SK-N-SH (cell line): ENCODE measurements at regions not wholly inside any gene's neighbourhood (a gene's known extent, or its start where the extent isn't known, plus 50 kb on each side); places are given as distances from the start of the nearest gene placed in this dataset.

Source experiments
- CTCF ChIA-PET: fragments of 300-600, 350-600 bp; formaldehyde crosslinking; extraction: SDS; loops from one replicate; lab custom pipeline; 2021; lab: Yijun Ruan, JAX
- POLR2A ChIA-PET: fragments of 350-600 bp; sonication (Branson Sonifier 250); formaldehyde crosslinking; extraction: SDS; loops from one replicate; lab custom pipeline; 2020; ENCODE audit warnings: antibody characterized with exemption, inconsistent platforms; lab: Yijun Ruan, JAX
- DNase-seq: peaks from one replicate; pipeline ENCODE4 v3.0.0; 2012
- H2AFZ ChIP-seq: fragments of 200-600 bp; sonication (generic); 2 replicates; pipeline ENCODE4 v1.8.1; 2016; ENCODE audit warnings: antibody characterized with exemption, mild to moderate bottlenecking, low read depth
- H3F3A ChIP-seq: fragments of 200-600 bp; sonication (generic); replicated peaks from 2 replicates; pipeline ENCODE3; 2016; ENCODE audit warnings: antibody characterized with exemption, mild to moderate bottlenecking; ENCODE audit not compliant: insufficient read depth
- H3K27ac ChIP-seq, 2 experiments: fragments of 200-500 bp in 1 of 2; fragments of 200-600 bp in 1 of 2; sonication (Bioruptor generic) in 1 of 2; sonication (generic), shearing (Covaris generic) in 1 of 2; 2 replicates each; pipeline versions ENCODE4 v1.5.1 to v1.6.1; 2014 to 2016; ENCODE audit warnings: low read depth in 2 of 2, inconsistent platforms in 1 of 2, low read length in 1 of 2, mild to moderate bottlenecking in 1 of 2, mixed read lengths in 1 of 2
- H3K27me3 ChIP-seq: fragments of 200-600 bp; sonication (generic), shearing (Covaris generic); 2 replicates; pipeline ENCODE4 v1.6.1; 2016; ENCODE audit warnings: mixed run types; ENCODE audit not compliant: insufficient read depth
- H3K36me3 ChIP-seq, 2 experiments: fragments of 200-500 bp in 1 of 2; fragments of 200-600 bp in 1 of 2; sonication (Bioruptor generic) in 1 of 2; sonication (generic) in 1 of 2; replicated peaks in 1 of 2; 2 replicates each; pipeline versions ENCODE3 to v1.5.1; 2014 to 2016; ENCODE audit warnings: low read length in 1 of 2, mild to moderate bottlenecking in 1 of 2; ENCODE audit not compliant: insufficient read depth in 2 of 2, control insufficient read depth in 1 of 2
- H3K4me1 ChIP-seq, 2 experiments: fragments of 200-500 bp in 1 of 2; fragments of 200-600 bp in 1 of 2; sonication (Bioruptor generic) in 1 of 2; sonication (generic), shearing (Covaris generic) in 1 of 2; 2 replicates each; pipeline versions ENCODE4 v1.5.1 to v1.6.1; 2014 to 2016; ENCODE audit warnings: low read depth in 1 of 2, low read length in 1 of 2, mixed run types in 1 of 2; ENCODE audit not compliant: insufficient read depth in 2 of 2, control insufficient read depth in 1 of 2
- H3K4me2 ChIP-seq: fragments of 200-600 bp; sonication (generic), shearing (Covaris generic); 2 replicates; pipeline ENCODE4 v1.6.1; 2017; ENCODE audit warnings: mixed run types
- H3K4me3 ChIP-seq, 2 experiments: fragments of 200-500 bp in 1 of 2; fragments of 200-600 bp in 1 of 2; sonication (Bioruptor generic) in 1 of 2; sonication (generic), shearing (Covaris generic) in 1 of 2; 2 replicates each; pipeline versions ENCODE4 v1.5.1 to v1.8.1; 2014 to 2016; ENCODE audit warnings: low read depth in 2 of 2, inconsistent platforms in 1 of 2, low read length in 1 of 2, mild to moderate bottlenecking in 1 of 2, mixed read lengths in 1 of 2, moderate library complexity in 1 of 2
- H3K79me2 ChIP-seq: fragments of 200-600 bp; sonication (generic); 2 replicates; pipeline ENCODE4 v1.8.1; 2017; ENCODE audit warnings: mild to moderate bottlenecking; ENCODE audit not compliant: insufficient read depth
- H3K9ac ChIP-seq: fragments of 200-600 bp; sonication (generic); 2 replicates; pipeline ENCODE4 v1.6.1; 2017; ENCODE audit warnings: mixed run types
- H3K9me2 ChIP-seq: fragments of 200-600 bp; sonication (generic); 2 replicates; pipeline ENCODE4 v1.6.1; 2017; ENCODE audit warnings: mixed run types
- H3K9me3 ChIP-seq: fragments of 200-600 bp; sonication (generic); 2 replicates; pipeline ENCODE4 v1.6.1; 2017; ENCODE audit warnings: mixed run types, mild to moderate bottlenecking, moderate library complexity
- H4K20me1 ChIP-seq: fragments of 200-600 bp; sonication (generic); 2 replicates; pipeline ENCODE4 v1.6.1; 2017; ENCODE audit warnings: mild to moderate bottlenecking, mixed run types; ENCODE audit not compliant: insufficient read depth
- CHD2 ChIP-seq: fragments of 150-350 bp; IDR thresholded peaks from 2 replicates; pipeline ENCODE4 v1.6.1; 2018; ENCODE audit warnings: low read length; ENCODE audit not compliant: partially characterized antibody
- EP300 ChIP-seq, 2 experiments: IDR thresholded peaks; 2 replicates each; pipeline versions ENCODE4 v1.4.0 to v1.6.1; 2012; ENCODE audit warnings: borderline replicate concordance in 1 of 2, low read depth in 1 of 2, low read length in 1 of 2
- EZH2phosphoT487 ChIP-seq: fragments of 200-600 bp; sonication (generic); IDR thresholded peaks from 2 replicates; pipeline ENCODE4 v1.6.1; 2017; ENCODE audit warnings: low read depth, mixed run types, mild to moderate bottlenecking, antibody characterized with exemption, moderate library complexity, borderline replicate concordance
- FOXJ3 ChIP-seq: sonication (generic); formaldehyde crosslinking; IDR thresholded peaks from 2 replicates; pipeline ENCODE4 v1.5.1; 2020; ENCODE audit warnings: mild to moderate bottlenecking, missing genetic modification reagents
- FOXM1 ChIP-seq: IDR thresholded peaks from 2 replicates; pipeline ENCODE4 v1.4.0; 2012; ENCODE audit warnings: low read depth, mild to moderate bottlenecking
- GATA2 ChIP-seq: sonication (generic); formaldehyde crosslinking; IDR thresholded peaks from 2 replicates; pipeline ENCODE4 v1.5.0; 2020; ENCODE audit warnings: mild to moderate bottlenecking, missing genetic modification reagents
- MXI1 ChIP-seq: IDR thresholded peaks from 2 replicates; pipeline ENCODE4 v1.6.1; 2012; ENCODE audit warnings: mild to moderate bottlenecking, low read depth, low read length, improper control_type of control experiment
- NFIC ChIP-seq: IDR thresholded peaks from 2 replicates; pipeline ENCODE4 v1.4.0; 2012; ENCODE audit warnings: borderline replicate concordance
- NRF1 ChIP-seq: IDR thresholded peaks from 2 replicates; pipeline ENCODE4 v1.6.1; 2012; ENCODE audit warnings: low read depth, mild to moderate bottlenecking, low read length
- PBX3 ChIP-seq: IDR thresholded peaks from 2 replicates; pipeline ENCODE4; 2012
- RAD21 ChIP-seq: IDR thresholded peaks from 2 replicates; pipeline ENCODE4 v1.6.1; 2012; ENCODE audit warnings: mild to moderate bottlenecking, low read length
- REST ChIP-seq: IDR thresholded peaks from 2 replicates; pipeline ENCODE4 v1.6.1; 2012; ENCODE audit warnings: mild to moderate bottlenecking, low read depth, low read length, moderate library complexity
- RFX5 ChIP-seq: IDR thresholded peaks from 2 replicates; pipeline ENCODE4 v1.6.1; 2012; ENCODE audit warnings: mild to moderate bottlenecking, improper control_type of control experiment, low read length
- RXRA ChIP-seq: IDR thresholded peaks from 2 replicates; pipeline ENCODE4 v1.4.0; 2012; ENCODE audit warnings: low read depth, mild to moderate bottlenecking, borderline replicate concordance
- SIN3A ChIP-seq: IDR thresholded peaks from 2 replicates; pipeline ENCODE4 v1.6.1; 2012; ENCODE audit warnings: low read depth, mild to moderate bottlenecking, low read length, moderate library complexity, borderline replicate concordance
- TAF1 ChIP-seq: IDR thresholded peaks from 2 replicates; pipeline ENCODE4 v1.6.1; 2012; ENCODE audit warnings: low read depth, mild to moderate bottlenecking, low read length, moderate library complexity, borderline replicate concordance
- TEAD4 ChIP-seq: IDR thresholded peaks from 2 replicates; pipeline ENCODE4 v1.4.0; 2012; ENCODE audit warnings: mild to moderate bottlenecking, borderline replicate concordance; ENCODE audit not compliant: insufficient read depth
- YY1 ChIP-seq: IDR thresholded peaks from 2 replicates; pipeline ENCODE4 v1.4.0; 2012; ENCODE audit warnings: low read depth, mild to moderate bottlenecking
- WGBS: methylation state at CpG from one replicate; pipeline ENCODE4 v1.1.6; 2017; ENCODE audit warnings: low lambda C conversion rate; 5-methylcytosine and 5-hydroxymethylcytosine counted together
- TF ChIP-seq, protein P1 (sequence below): fragments of 150-350 bp; IDR thresholded peaks from 2 replicates; pipeline ENCODE4 v1.6.1; 2016; ENCODE audit warnings: mild to moderate bottlenecking, low read depth, low read length
- TF ChIP-seq, protein P2 (sequence below): IDR thresholded peaks from 2 replicates; pipeline ENCODE4 v1.4.0; 2012; ENCODE audit warnings: low read depth
- TF ChIP-seq, protein P3 (sequence below): IDR thresholded peaks from 2 replicates; pipeline ENCODE4 v1.4.0; 2012; ENCODE audit warnings: low read depth, borderline replicate concordance

GRCh38 chr2:173821451-173821850, 143.7 kb downstream of the SP3 start:
- Histone ChIP-seq H3K9me2 (no peaks in the 10 kb centered on the region), H3K36me3 (no peaks in the 10 kb centered on the region), H3K9me3 (no peaks in the 10 kb centered on the region), H3K27ac (no peak overlapping the region), H3F3A (no peaks in the 10 kb centered on the region), H3K79me2 (no peaks in the 10 kb centered on the region), H4K20me1 (no peaks in the 10 kb centered on the region), H3K9ac (no peak overlapping the region), H2AFZ (no peak overlapping the region), H3K27me3 (peaks cover 24% of the 10 kb centered on the region; the same call in 1 of the 2 replicates)
- WGBS, result 50% methylated on average over 9 of the region's 9 CpGs
- POLR2A ChIA-PET, result no interaction called here
- TF ChIP-seq NFIC (no peak), RXRA (no peak), TEAD4 (no peak), FOXJ3 (no peak), PBX3 (no peak), EP300 (IDR thresholded peaks at IDR 0.05; ENCODE audit: borderline replicate concordance in 1 of 2, low read depth in 1 of 2, low read length in 1 of 2) (no peak), NRF1 (no peak), FOXM1 (no peak), TAF1 (no peak), EZH2phosphoT487 (no peak), SIN3A (no peak), MXI1 (no peak)
- TF ChIP-seq, protein P1, sequence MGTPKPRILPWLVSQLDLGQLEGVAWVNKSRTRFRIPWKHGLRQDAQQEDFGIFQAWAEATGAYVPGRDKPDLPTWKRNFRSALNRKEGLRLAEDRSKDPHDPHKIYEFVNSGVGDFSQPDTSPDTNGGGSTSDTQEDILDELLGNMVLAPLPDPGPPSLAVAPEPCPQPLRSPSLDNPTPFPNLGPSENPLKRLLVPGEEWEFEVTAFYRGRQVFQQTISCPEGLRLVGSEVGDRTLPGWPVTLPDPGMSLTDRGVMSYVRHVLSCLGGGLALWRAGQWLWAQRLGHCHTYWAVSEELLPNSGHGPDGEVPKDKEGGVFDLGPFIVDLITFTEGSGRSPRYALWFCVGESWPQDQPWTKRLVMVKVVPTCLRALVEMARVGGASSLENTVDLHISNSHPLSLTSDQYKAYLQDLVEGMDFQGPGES, result no peak
- TF ChIP-seq, protein P2, sequence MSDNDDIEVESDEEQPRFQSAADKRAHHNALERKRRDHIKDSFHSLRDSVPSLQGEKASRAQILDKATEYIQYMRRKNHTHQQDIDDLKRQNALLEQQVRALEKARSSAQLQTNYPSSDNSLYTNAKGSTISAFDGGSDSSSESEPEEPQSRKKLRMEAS, result no peak
- TF ChIP-seq, all 33 proteins: peak for 0
- CTCF ChIA-PET, result no interaction called here
- no peaks in the 10 kb centered on the region for H3K4me1 ChIP-seq
- H3K4me2 ChIP-seq, result no peak overlapping the region
- no peak for DNase-seq
- no peak overlapping the region for H3K4me3 ChIP-seq

GRCh38 chr2:173822889-173823542, 142.2 kb downstream of the SP3 start:
- ChIA-PET POLR2A (no interaction called here), CTCF (interaction anchor here (0.8 to 1.3 kb wide), 2 partner anchors 10 to 61 kb away, joined by 3 read pairs; no protein-coding TSS in a partner anchor)
- no peak for DNase-seq
- Histone ChIP-seq H3K27ac (no peak overlapping the region), H3K9me2 (no peaks in the 10 kb centered on the region), H3K4me1 (no peaks in the 10 kb centered on the region), H3F3A (no peaks in the 10 kb centered on the region), H4K20me1 (no peaks in the 10 kb centered on the region), H3K4me3 (no peak overlapping the region), H3K79me2 (no peaks in the 10 kb centered on the region), H3K9me3 (no peaks in the 10 kb centered on the region), H3K9ac (no peak overlapping the region), H3K4me2 (no peak overlapping the region), H2AFZ (no peak overlapping the region), H3K27me3 (peaks cover 24% of the 10 kb centered on the region; the same call in 1 of the 2 replicates), H3K36me3 (no peaks in the 10 kb centered on the region)
- WGBS, result 53% methylated on average over 6 of the region's 6 CpGs
- TF ChIP-seq TEAD4 (no peak), EP300 (IDR thresholded peaks at IDR 0.05; ENCODE audit: borderline replicate concordance in 1 of 2, low read depth in 1 of 2, low read length in 1 of 2) (no peak), MXI1 (no peak), YY1 (no peak), REST (no peak), TAF1 (no peak), CHD2 (no peak), GATA2 (no peak), RFX5 (no peak), RAD21 (no peak), SIN3A (no peak)
- TF ChIP-seq, protein P3, sequence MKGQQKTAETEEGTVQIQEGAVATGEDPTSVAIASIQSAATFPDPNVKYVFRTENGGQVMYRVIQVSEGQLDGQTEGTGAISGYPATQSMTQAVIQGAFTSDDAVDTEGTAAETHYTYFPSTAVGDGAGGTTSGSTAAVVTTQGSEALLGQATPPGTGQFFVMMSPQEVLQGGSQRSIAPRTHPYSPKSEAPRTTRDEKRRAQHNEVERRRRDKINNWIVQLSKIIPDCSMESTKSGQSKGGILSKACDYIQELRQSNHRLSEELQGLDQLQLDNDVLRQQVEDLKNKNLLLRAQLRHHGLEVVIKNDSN, result no peak
